GM10266 (cell line): ENCODE measurements at regions not wholly inside any gene's neighbourhood (a gene's known extent, or its start where the extent isn't known, plus 50 kb on each side); places are given as distances from the start of the nearest gene placed in this dataset.

ENCODE experiments used
- DNase-seq: peaks from one replicate; pipeline ENCODE4 v3.0.0; 2012; ENCODE audit errors: extremely low spot score
- TF ChIP-seq, protein P1 (sequence below): IDR thresholded peaks from 2 replicates; pipeline ENCODE4 v1.5.1; 2012; ENCODE audit warnings: mild to moderate bottlenecking, low read depth; ENCODE audit not compliant: control insufficient read depth, insufficient read depth; ENCODE audit errors: missing control alignments

DNA sequence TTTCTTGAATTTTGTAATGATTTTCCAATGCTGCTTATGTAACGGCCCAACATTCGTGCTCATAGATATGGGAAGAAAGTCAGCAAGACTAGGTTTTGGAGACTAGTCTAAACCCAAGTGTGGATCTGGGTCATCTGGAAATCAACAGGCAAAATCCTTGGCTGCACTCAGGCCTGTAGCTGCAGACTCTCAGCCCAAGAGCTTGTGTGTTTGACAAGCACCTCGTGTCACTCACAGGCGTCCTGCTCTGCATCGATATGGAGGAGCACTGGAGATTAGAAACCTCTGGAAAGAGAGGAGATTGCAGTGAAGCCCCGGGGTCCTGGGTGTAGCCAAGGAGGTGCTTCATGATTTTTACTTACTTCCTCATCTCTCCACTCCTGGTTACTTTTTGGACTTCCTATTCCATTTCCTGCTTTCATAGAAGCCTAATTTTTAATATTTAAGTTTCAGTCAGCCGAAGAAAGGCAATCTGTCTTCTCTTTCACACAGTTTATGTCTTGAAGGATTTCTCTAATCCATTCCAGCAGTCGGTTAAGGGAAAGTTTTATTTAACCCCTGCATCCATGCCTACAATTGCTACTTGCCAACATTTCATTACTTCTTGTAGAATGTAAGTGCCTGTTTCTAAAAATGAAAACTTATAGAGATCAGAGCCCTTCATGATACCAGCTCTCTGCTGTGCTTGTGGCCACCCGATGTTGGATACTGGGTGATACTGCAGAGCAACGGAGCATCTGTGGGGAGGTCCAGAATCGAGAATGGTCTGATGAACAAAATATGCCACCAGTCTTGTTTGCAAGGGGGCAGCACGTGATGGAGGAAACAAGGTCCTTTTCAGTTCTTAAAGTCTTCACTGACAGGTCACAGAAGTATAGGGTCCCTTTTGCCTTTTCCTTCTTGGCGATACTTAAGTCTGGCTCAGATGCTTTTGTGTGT, 296.3 kb downstream of the QKI start:
- DNase-seq: no peak
- TF ChIP-seq, protein P1, sequence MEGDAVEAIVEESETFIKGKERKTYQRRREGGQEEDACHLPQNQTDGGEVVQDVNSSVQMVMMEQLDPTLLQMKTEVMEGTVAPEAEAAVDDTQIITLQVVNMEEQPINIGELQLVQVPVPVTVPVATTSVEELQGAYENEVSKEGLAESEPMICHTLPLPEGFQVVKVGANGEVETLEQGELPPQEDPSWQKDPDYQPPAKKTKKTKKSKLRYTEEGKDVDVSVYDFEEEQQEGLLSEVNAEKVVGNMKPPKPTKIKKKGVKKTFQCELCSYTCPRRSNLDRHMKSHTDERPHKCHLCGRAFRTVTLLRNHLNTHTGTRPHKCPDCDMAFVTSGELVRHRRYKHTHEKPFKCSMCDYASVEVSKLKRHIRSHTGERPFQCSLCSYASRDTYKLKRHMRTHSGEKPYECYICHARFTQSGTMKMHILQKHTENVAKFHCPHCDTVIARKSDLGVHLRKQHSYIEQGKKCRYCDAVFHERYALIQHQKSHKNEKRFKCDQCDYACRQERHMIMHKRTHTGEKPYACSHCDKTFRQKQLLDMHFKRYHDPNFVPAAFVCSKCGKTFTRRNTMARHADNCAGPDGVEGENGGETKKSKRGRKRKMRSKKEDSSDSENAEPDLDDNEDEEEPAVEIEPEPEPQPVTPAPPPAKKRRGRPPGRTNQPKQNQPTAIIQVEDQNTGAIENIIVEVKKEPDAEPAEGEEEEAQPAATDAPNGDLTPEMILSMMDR: no peak

- TF ChIP-seq, protein P1: no peak
- DNase-seq: no peak
These were observed 295.2 kb downstream of the QKI start for GRCh38 chr6:163709693-163710092.

- no peak for DNase-seq
- TF ChIP-seq, protein P1: no peak
These were observed 294.7 kb downstream of the QKI start for GRCh38 chr6:163709255-163709654.

DNA sequence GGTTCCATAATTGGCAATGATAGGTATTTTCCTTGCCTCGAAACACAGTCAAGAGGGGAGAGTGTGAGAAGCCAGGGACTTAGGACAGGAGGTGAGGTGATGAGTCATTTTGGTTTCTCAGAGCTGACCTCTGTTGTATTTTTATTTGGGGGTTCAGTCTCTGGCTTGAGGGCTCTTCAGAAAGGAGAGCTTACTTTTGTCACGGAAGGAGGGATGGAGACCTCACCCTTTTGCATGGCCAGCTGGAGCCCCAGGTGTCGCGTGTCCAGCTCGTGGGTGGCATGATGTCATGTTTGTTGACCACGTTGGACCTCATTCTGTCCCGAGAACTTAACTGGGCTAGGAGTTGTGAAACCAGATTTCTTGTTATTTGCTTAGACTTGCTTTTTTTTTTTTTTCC, 293.9 kb downstream of the QKI start:
- TF ChIP-seq, protein P1: no peak
- DNase-seq: peak; percentile 44

DNA sequence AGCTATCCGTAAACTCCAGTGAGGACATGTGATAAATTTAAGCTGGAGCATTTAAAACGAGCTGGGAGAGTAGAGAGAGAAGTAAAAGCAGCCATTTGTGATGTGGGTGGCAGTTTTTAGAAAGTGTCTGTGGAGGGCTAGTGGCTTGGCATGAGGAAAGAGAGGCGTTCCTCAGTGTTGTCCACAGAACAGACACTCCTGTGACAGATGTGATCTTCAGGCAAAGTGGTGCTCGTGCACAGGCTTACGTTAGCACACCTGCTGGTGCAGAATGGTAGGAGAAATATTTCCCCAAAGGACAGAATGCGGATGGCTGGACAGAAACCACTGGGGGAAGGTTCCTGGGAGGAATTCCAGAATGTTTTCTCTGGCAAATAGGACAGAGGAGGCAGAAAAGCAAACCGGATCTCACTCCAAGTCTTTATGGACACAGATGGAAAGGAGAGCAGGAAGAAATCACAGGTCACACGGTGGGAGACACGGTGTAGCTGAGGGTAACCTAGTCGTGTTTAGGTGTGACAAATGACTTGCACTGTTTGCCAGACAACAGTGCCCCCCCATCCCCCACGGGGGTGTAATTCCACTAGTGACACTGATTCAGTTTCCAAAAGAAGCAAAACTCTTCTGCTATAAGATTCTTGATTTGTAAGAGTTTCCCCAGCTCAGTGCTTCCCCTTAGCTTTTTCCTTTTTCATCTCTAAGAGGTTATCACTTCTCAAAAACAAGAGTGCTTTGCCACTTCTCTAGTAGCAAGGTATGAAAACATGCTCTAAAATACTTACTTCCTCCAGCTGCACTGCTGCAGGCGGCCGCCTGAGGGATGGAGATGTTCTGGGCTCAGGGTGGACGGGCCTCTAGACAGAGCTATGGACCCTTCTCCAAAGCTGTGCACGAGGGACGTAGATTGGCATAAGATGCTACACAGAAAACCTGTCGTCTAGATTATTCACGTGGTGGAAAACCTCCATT, 293.2 kb downstream of the QKI start:
- TF ChIP-seq, protein P1: peak; percentile 25
- peak; percentile 42 for DNase-seq

DNA sequence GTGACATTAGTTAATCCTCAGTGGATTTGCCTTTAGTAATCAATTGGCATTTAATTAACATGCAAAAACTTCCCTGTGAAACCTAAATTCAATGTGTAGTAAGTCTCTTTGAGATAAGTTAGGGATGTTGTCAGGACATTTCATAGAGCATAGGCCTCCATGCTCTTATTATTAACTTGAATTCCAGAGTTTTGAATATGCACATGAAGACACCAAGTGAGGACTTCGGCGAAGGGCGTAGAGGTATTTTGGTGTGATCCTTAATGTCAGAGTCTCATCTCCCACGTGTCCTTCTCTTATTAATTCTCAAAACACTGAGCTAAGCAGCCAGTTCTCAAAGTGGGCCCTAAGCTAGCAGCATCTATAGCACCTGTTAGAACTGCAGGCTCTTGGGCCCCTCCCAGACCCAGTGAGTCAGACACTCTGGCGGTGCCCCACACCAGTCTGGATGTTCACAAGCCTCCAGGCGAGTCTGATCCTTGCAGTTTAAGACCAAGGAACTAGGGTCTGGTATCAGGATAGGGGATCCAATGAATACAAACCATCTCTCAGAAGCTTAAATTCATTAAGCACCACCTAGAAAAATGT, 292.1 kb downstream of the QKI start:
- DNase-seq: no peak
- TF ChIP-seq, protein P1: no peak

GRCh38 chr6:163705923-163706322, 291.4 kb downstream of the QKI start:
- DNase-seq: no peak

More at GRCh38 chr6:163705923-163706322, 291.4 kb downstream of the QKI start:
- TF ChIP-seq, protein P1: no peak
